GM23248 (cell line): ENCODE measurements at regions not wholly inside any gene's neighbourhood (a gene's known extent, or its start where the extent isn't known, plus 50 kb on each side); places are given as distances from the start of the nearest gene placed in this dataset.

Experiments
- EZH2 ChIP-seq: fragments of 200-600 bp; sonication (generic); IDR thresholded peaks from 2 replicates; pipeline ENCODE4 v1.6.1; 2018; ENCODE audit warnings: antibody characterized with exemption, mild to moderate bottlenecking; ENCODE audit not compliant: insufficient read depth, poor library complexity, severe bottlenecking
- EZH2phosphoT487 ChIP-seq: fragments of 200-600 bp; sonication (generic); IDR thresholded peaks from 2 replicates; pipeline ENCODE4 v1.6.1; 2018; ENCODE audit warnings: antibody characterized with exemption, moderate library complexity, mild to moderate bottlenecking, low read depth; ENCODE audit not compliant: insufficient read depth

- no peak for TF ChIP-seq EZH2phosphoT487
- TF ChIP-seq EZH2, result no peak
These were observed 1039.1 kb upstream of the NXPH2 start for GRCh38 chr2:139819273-139819796.
